ENCODE measurements at regions not wholly inside any gene's neighbourhood (a gene's known extent, or its start where the extent isn't known, plus 50 kb on each side); places are given as distances from the start of the nearest gene placed in this dataset.

GRCh38 chr1:79599257-79599656 is 592.7 kb upstream of the ADGRL4 start:
- Histone ChIP-seq H3K27ac (ENCODE audit: low read depth, low read length, poor library complexity, severe bottlenecking) (no peak overlapping the region), H3K27me3 (replicated peaks; ENCODE audit: insufficient read depth, low read depth, low read length, poor library complexity) (no peaks in the 10 kb centered on the region), H3K36me3 (ENCODE audit: insufficient read depth, low read length, poor library complexity, severe bottlenecking) (no peaks in the 10 kb centered on the region), H3K9me3 (ENCODE audit: low read depth, low read length, poor library complexity, severe bottlenecking) (peaks cover 9% of the 10 kb centered on the region), H3K4me3 (ENCODE audit: low read depth, low read length, poor library complexity, severe bottlenecking) (no peak overlapping the region), H3K4me1 (ENCODE audit: insufficient read depth, low read length, poor library complexity, severe bottlenecking) (peaks cover 25% of the 10 kb centered on the region)
- no TSS peak for BruUV-seq (replicated peaks)
- TF ChIP-seq EZH2 (IDR thresholded peaks at IDR 0.05; ENCODE audit: borderline replicate concordance, low read depth, low read length, poor library complexity, severe bottlenecking) (no peak), CTCF (conservative IDR thresholded peaks at IDR 0.05; ENCODE audit: low read depth, low read length) (no peak)
- peak; percentile 77 for DNase-seq (ENCODE audit: low spot score)
- CTCF ChIA-PET: no interaction called here
- intact Hi-C loops (cut with micrococcal nuclease; ENCODE audit: unreplicated experiment): loop anchor here (10.0 kb wide), 1 partner anchor 334 kb away; no protein-coding TSS in a partner anchor
- POLR2A ChIA-PET (ENCODE audit: low non-redundant PET): no interaction called here

- Histone ChIP-seq H3K27ac (ENCODE audit: low read depth, low read length, poor library complexity, severe bottlenecking) (no peak overlapping the region), H3K27me3 (replicated peaks; ENCODE audit: insufficient read depth, low read depth, low read length, poor library complexity) (no peaks in the 10 kb centered on the region), H3K9me3 (ENCODE audit: low read depth, low read length, poor library complexity, severe bottlenecking) (peaks cover 5% of the 10 kb centered on the region), H3K4me1 (ENCODE audit: insufficient read depth, low read length, poor library complexity, severe bottlenecking) (peaks cover 25% of the 10 kb centered on the region), H3K4me3 (ENCODE audit: low read depth, low read length, poor library complexity, severe bottlenecking) (no peak overlapping the region), H3K36me3 (ENCODE audit: insufficient read depth, low read length, poor library complexity, severe bottlenecking) (no peaks in the 10 kb centered on the region)
- POLR2A ChIA-PET (ENCODE audit: low non-redundant PET): no interaction called here
- no TSS peak for BruUV-seq (replicated peaks)
- CTCF ChIA-PET: no interaction called here
- intact Hi-C loops (cut with micrococcal nuclease; ENCODE audit: unreplicated experiment): loop anchor here (10.0 kb wide), 1 partner anchor 331 kb away; no protein-coding TSS in a partner anchor
- TF ChIP-seq CTCF (conservative IDR thresholded peaks at IDR 0.05; ENCODE audit: low read depth, low read length) (no peak), EZH2 (IDR thresholded peaks at IDR 0.05; ENCODE audit: borderline replicate concordance, low read depth, low read length, poor library complexity, severe bottlenecking) (no peak)
- peak; percentile 16 for DNase-seq (ENCODE audit: low spot score)
Observed at GRCh38 chr1:79595931-79596330, 589.4 kb upstream of the ADGRL4 start.

- no TSS peak for BruUV-seq (replicated peaks)
- Histone ChIP-seq H3K4me1 (ENCODE audit: insufficient read depth, low read length, poor library complexity, severe bottlenecking) (peaks cover 18% of the 10 kb centered on the region), H3K9me3 (ENCODE audit: low read depth, low read length, poor library complexity, severe bottlenecking) (no peaks in the 10 kb centered on the region), H3K36me3 (ENCODE audit: insufficient read depth, low read length, poor library complexity, severe bottlenecking) (no peaks in the 10 kb centered on the region), H3K4me3 (ENCODE audit: low read depth, low read length, poor library complexity, severe bottlenecking) (no peak overlapping the region), H3K27ac (ENCODE audit: low read depth, low read length, poor library complexity, severe bottlenecking) (no peak overlapping the region), H3K27me3 (replicated peaks; ENCODE audit: insufficient read depth, low read depth, low read length, poor library complexity) (no peaks in the 10 kb centered on the region)
- intact Hi-C loops (cut with micrococcal nuclease; ENCODE audit: unreplicated experiment): loop anchor here (10.0 kb wide), 1 partner anchor 329 kb away; no protein-coding TSS in a partner anchor
- no peak for TF ChIP-seq CTCF (conservative IDR thresholded peaks at IDR 0.05; ENCODE audit: low read depth, low read length)
- TF ChIP-seq EZH2 (IDR thresholded peaks at IDR 0.05; ENCODE audit: borderline replicate concordance, low read depth, low read length, poor library complexity, severe bottlenecking): no peak
- CTCF ChIA-PET: no interaction called here
- no peak for DNase-seq (ENCODE audit: low spot score)
- POLR2A ChIA-PET (ENCODE audit: low non-redundant PET): no interaction called here
Observed at GRCh38 chr1:79594121-79594698, 587.7 kb upstream of the ADGRL4 start.

Measured in A673 (cell line).